DND-41 (cell line): ENCODE measurements at regions not wholly inside any gene's neighbourhood (a gene's known extent, or its start where the extent isn't known, plus 50 kb on each side); places are given as distances from the start of the nearest gene placed in this dataset.
A peak's percentile ranks its signal among the peaks of the same experiment; 100 is the strongest.

Experiments
- ATAC-seq: fragments of 200-7000 bp; cut with Tn5 transposase; 3 replicates; pipeline ENCODE4 v1.9.1; 2021; ENCODE audit warnings: low read depth; ENCODE audit not compliant: insufficient read depth
- DNase-seq: peaks from one replicate; pipeline ENCODE4 v3.0.0-alpha.2; 2020
- H2AFZ ChIP-seq: 2 replicates; pipeline ENCODE4 v1.6.0; 2012; ENCODE audit warnings: low read depth, low read length
- H3K27ac ChIP-seq: 2 replicates; pipeline ENCODE4 v1.5.1; 2012; ENCODE audit warnings: low read length, inconsistent platforms
- H3K27me3 ChIP-seq: fragments of 200-600 bp; sonication (generic); 2 replicates; pipeline ENCODE4 v1.6.0; 2012; ENCODE audit warnings: low read length, mild to moderate bottlenecking, inconsistent platforms; ENCODE audit not compliant: insufficient read depth, poor library complexity
- H3K36me3 ChIP-seq: 2 replicates; pipeline ENCODE4 v1.5.1; 2012; ENCODE audit warnings: low read length, inconsistent platforms; ENCODE audit not compliant: insufficient read depth
- H3K4me1 ChIP-seq: 2 replicates; pipeline ENCODE4 v1.5.1; 2012; ENCODE audit warnings: mild to moderate bottlenecking, low read length; ENCODE audit not compliant: insufficient read depth
- H3K4me2 ChIP-seq: 2 replicates; pipeline ENCODE4 v1.6.0; 2012; ENCODE audit warnings: mild to moderate bottlenecking, moderate library complexity, low read length, inconsistent platforms; ENCODE audit not compliant: insufficient read depth
- H3K4me3 ChIP-seq, 2 experiments: fragments of 200-600 bp in 1 of 2; shearing (Covaris generic) in 1 of 2; 2 replicates each; pipeline ENCODE4 v1.5.1; 2012 to 2016; ENCODE audit warnings: inconsistent platforms in 2 of 2, low read length in 2 of 2, mild to moderate bottlenecking in 2 of 2, low read depth in 1 of 2, moderate library complexity in 1 of 2
- H3K79me2 ChIP-seq: 2 replicates; pipeline ENCODE4 v1.6.0; 2012; ENCODE audit warnings: low read length, inconsistent platforms; ENCODE audit not compliant: insufficient read depth
- H3K9ac ChIP-seq: 2 replicates; pipeline ENCODE4 v1.6.0; 2012; ENCODE audit warnings: low read depth, mild to moderate bottlenecking, inconsistent platforms, low read length, moderate library complexity
- H3K9me3 ChIP-seq: 2 replicates; pipeline ENCODE4 v1.5.1; 2012; ENCODE audit warnings: low read length, moderate library complexity, mild to moderate bottlenecking, inconsistent platforms; ENCODE audit not compliant: insufficient read depth, severe bottlenecking
- H4K20me1 ChIP-seq: 2 replicates; pipeline ENCODE4 v1.6.0; 2012; ENCODE audit warnings: low read length; ENCODE audit not compliant: insufficient read depth
- EZH2 ChIP-seq: IDR thresholded peaks from 3 replicates; pipeline ENCODE4 v1.6.1; 2012; ENCODE audit warnings: borderline replicate concordance, low read depth, mild to moderate bottlenecking, moderate library complexity, low read length, inconsistent platforms; ENCODE audit not compliant: severe bottlenecking
- TF ChIP-seq, protein P1 (sequence below): IDR thresholded peaks from 2 replicates; pipeline ENCODE4 v1.5.1; 2012; ENCODE audit warnings: borderline replicate concordance, low read length, moderate library complexity, mild to moderate bottlenecking; ENCODE audit not compliant: poor library complexity, severe bottlenecking; ENCODE audit errors: extremely low read depth

DNA sequence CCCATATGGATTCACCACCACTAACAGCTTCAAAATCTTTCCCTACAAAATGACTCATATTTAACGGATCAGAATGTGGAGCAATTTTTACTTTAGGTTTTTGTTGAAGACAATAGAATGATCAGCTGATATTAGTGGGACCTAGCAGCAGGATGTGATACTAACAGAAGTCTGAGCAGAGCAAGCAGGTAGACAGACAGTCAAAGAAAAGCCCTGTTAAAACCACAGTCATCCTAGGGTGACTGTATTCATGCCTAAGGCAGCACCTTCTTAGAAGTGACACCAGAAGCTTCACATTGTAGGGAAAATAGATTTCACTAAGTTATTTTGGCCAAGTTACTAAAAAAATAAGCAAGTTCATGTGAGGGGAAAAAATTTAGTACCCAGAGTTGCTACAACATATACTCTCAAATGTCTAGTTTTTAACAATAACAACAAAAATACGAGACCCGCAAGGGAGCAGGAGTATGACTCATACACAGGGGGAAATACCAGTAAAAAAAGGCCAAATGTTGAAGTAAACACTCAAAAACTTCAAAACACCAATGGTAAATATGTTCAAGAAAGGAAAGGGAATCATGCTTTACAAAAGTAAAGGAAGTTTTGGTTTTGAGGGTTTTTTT, 590.9 kb downstream of the EPHA3 start:
- Histone ChIP-seq H2AFZ (no peak overlapping the region), H3K36me3 (no peaks in the 10 kb centered on the region), H3K27ac (no peak overlapping the region), H3K79me2 (no peaks in the 10 kb centered on the region), H3K4me3 (no peak overlapping the region), H3K9ac (no peak overlapping the region), H3K4me2 (no peak overlapping the region), H3K9me3 (no peaks in the 10 kb centered on the region), H3K27me3 (no peaks in the 10 kb centered on the region), H4K20me1 (no peaks in the 10 kb centered on the region), H3K4me1 (peaks cover 9% of the 10 kb centered on the region)
- DNase-seq (no peak), ATAC-seq (0 out of 3 replicates have a peak, but pooled peaks have one; percentile 42)
- no peak for TF ChIP-seq EZH2
- TF ChIP-seq, protein P1, sequence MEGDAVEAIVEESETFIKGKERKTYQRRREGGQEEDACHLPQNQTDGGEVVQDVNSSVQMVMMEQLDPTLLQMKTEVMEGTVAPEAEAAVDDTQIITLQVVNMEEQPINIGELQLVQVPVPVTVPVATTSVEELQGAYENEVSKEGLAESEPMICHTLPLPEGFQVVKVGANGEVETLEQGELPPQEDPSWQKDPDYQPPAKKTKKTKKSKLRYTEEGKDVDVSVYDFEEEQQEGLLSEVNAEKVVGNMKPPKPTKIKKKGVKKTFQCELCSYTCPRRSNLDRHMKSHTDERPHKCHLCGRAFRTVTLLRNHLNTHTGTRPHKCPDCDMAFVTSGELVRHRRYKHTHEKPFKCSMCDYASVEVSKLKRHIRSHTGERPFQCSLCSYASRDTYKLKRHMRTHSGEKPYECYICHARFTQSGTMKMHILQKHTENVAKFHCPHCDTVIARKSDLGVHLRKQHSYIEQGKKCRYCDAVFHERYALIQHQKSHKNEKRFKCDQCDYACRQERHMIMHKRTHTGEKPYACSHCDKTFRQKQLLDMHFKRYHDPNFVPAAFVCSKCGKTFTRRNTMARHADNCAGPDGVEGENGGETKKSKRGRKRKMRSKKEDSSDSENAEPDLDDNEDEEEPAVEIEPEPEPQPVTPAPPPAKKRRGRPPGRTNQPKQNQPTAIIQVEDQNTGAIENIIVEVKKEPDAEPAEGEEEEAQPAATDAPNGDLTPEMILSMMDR, result no peak

DNA sequence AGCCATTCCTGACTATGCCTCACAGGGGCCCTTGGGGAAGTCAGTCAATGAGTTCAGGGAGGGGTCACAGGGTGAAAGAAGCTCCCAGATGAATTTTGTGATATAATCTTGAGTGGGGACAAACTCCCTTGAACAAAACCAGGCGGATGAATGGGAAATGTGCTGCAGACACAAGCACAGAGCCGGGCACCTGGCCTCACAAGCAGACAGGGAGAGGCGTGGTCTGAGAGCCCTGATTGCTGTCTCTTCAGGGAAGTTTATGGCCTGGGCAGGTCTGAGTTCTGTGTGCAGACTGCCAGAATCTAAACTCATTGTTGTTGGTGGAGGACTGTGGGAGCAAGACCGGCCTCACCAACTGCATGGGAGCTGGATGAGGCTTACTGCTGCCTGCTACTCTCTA, 591.8 kb downstream of the EPHA3 start:
- peaks cover 9% of the 10 kb centered on the region for H3K4me1 ChIP-seq
- no peaks in the 10 kb centered on the region for H3K79me2 ChIP-seq
- no peak overlapping the region for H2AFZ ChIP-seq
- no peak for ATAC-seq
- H3K9ac ChIP-seq, result no peak overlapping the region
- H3K4me2 ChIP-seq, result no peak overlapping the region
- H3K27me3 ChIP-seq, result no peaks in the 10 kb centered on the region
- H3K36me3 ChIP-seq, result no peaks in the 10 kb centered on the region
- no peak for DNase-seq
- H3K9me3 ChIP-seq, result no peaks in the 10 kb centered on the region
- H3K27ac ChIP-seq, result no peak overlapping the region
- no peak overlapping the region for H3K4me3 ChIP-seq
- H4K20me1 ChIP-seq, result no peaks in the 10 kb centered on the region
- TF ChIP-seq, protein P1, result no peak
- no peak for TF ChIP-seq EZH2

DNA sequence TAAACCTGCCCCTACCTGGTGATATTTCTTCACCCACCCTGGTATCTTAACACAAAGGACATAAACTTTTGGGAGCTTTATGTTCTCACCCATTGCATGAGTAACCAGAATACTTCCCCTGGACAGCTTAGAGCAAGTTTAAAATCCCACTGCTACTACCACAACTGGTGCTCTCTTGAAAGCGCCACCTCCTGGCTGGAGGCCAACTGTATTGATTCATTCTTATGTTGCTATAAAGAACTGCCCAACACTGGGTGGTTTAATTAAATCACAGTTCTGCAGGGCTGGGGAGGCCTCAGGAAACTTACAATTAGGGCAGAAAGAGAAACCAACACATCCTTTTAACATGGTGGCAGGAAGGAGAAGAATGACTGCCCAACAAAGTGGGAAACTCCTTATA, 592.4 kb downstream of the EPHA3 start:
- Histone ChIP-seq H3K36me3 (no peaks in the 10 kb centered on the region), H4K20me1 (no peaks in the 10 kb centered on the region), H2AFZ (no peak overlapping the region), H3K9me3 (no peaks in the 10 kb centered on the region), H3K4me3 (no peak overlapping the region), H3K27me3 (no peaks in the 10 kb centered on the region), H3K79me2 (no peaks in the 10 kb centered on the region), H3K27ac (no peak overlapping the region), H3K9ac (no peak overlapping the region), H3K4me2 (no peak overlapping the region), H3K4me1 (peaks cover 9% of the 10 kb centered on the region)
- no peak for DNase-seq
- ATAC-seq, result no peak
- no peak for TF ChIP-seq EZH2
- TF ChIP-seq, protein P1, result no peak

DNA sequence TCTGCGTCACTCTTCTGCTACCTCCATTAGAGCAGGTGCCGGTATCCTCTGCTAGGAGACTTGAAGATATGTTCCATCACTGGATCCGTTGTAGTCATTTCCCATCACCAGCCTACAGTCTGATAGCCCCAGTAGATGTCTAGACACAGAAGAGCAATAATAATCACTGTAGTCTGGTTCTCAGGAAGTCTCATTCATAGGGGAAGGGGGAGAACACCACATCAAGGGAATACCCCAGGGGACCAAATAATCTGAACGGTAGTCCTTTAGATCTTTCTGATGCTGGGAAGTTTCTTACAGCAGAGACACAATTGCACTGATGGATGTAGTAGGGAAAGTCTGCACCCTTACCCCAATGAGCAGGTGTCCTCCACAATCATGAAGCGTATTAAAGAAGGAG, 595.0 kb downstream of the EPHA3 start:
- Histone ChIP-seq H3K9ac (no peak overlapping the region), H3K27me3 (no peaks in the 10 kb centered on the region), H3K9me3 (no peaks in the 10 kb centered on the region), H3K27ac (no peak overlapping the region), H3K79me2 (no peaks in the 10 kb centered on the region), H3K36me3 (no peaks in the 10 kb centered on the region), H3K4me3 (no peak overlapping the region), H3K4me2 (no peak overlapping the region), H4K20me1 (no peaks in the 10 kb centered on the region), H2AFZ (no peak overlapping the region), H3K4me1 (peaks cover 9% of the 10 kb centered on the region)
- DNase-seq, result peak; percentile 43
- TF ChIP-seq, protein P1, result no peak
- no peak for TF ChIP-seq EZH2
- peak; percentile 90 for ATAC-seq
